GM23338 (cell line): ENCODE measurements at regions not wholly inside any gene's neighbourhood (a gene's known extent, or its start where the extent isn't known, plus 50 kb on each side); places are given as distances from the start of the nearest gene placed in this dataset.

Experiments
- ATAC-seq: fragments of 200-7000 bp; cut with Tn5 transposase; 3 replicates; pipeline ENCODE4 v1.9.1; 2020
- DNase-seq: peaks from one replicate; pipeline ENCODE4 v3.0.0-alpha.2; 2015; ENCODE audit warnings: low spot score
- H2AFZ ChIP-seq: fragments of 200-600 bp; sonication (generic); 2 replicates; pipeline ENCODE4 v1.8.0; 2016; ENCODE audit warnings: antibody characterized with exemption, mild to moderate bottlenecking, moderate library complexity
- H3F3A ChIP-seq: fragments of 200-600 bp; sonication (generic); replicated peaks from 2 replicates; pipeline ENCODE4 v1.8.0; 2017; ENCODE audit warnings: antibody characterized with exemption, mixed run types, low read depth
- H3K27ac ChIP-seq: fragments of 200-600 bp; sonication (generic); 2 replicates; pipeline ENCODE4 v1.6.1; 2016; ENCODE audit warnings: low read depth
- H3K27me3 ChIP-seq: fragments of 200-600 bp; sonication (generic); 2 replicates; pipeline ENCODE4 v1.8.0; 2016; ENCODE audit warnings: mild to moderate bottlenecking, mixed run types, moderate library complexity; ENCODE audit not compliant: insufficient read depth
- H3K36me3 ChIP-seq: fragments of 200-600 bp; sonication (generic); 2 replicates; pipeline ENCODE4 v1.8.0; 2016; ENCODE audit warnings: mild to moderate bottlenecking; ENCODE audit not compliant: insufficient read depth
- H3K4me1 ChIP-seq: fragments of 200-600 bp; sonication (generic); 2 replicates; pipeline ENCODE4 v1.8.0; 2016; ENCODE audit warnings: mild to moderate bottlenecking, moderate library complexity; ENCODE audit not compliant: insufficient read depth
- H3K4me2 ChIP-seq: fragments of 200-600 bp; sonication (generic); 2 replicates; pipeline ENCODE4 v1.7.1; 2017; ENCODE audit warnings: mixed run types
- H3K4me3 ChIP-seq: fragments of 200-600 bp; sonication (generic); 2 replicates; pipeline ENCODE4 v1.6.1; 2016; ENCODE audit warnings: mixed run types
- H3K79me2 ChIP-seq: fragments of 200-600 bp; sonication (generic); replicated peaks from 2 replicates; pipeline ENCODE4 v1.8.0; 2017; ENCODE audit warnings: mild to moderate bottlenecking; ENCODE audit not compliant: insufficient read depth
- H3K9me2 ChIP-seq: fragments of 200-600 bp; sonication (generic); 2 replicates; pipeline ENCODE4 v1.8.0; 2017; ENCODE audit not compliant: insufficient read depth
- H4K20me1 ChIP-seq: fragments of 200-600 bp; sonication (generic); replicated peaks from 2 replicates; pipeline ENCODE4 v1.8.0; 2017; ENCODE audit warnings: mild to moderate bottlenecking; ENCODE audit not compliant: insufficient read depth
- H3K27ac Mint-ChIP-seq: 2 replicates; pipeline ENCODE4 v1.8.0; 2020; ENCODE audit warnings: inconsistent platforms, mild to moderate bottlenecking, moderate library complexity, mixed read lengths
- H3K27me3 Mint-ChIP-seq: 3 replicates; pipeline ENCODE4 v1.8.0; 2022; ENCODE audit warnings: low read depth, mild to moderate bottlenecking, moderate library complexity, mixed read lengths, inconsistent platforms; ENCODE audit not compliant: insufficient read depth, poor library complexity
- H3K36me3 Mint-ChIP-seq: 3 replicates; pipeline ENCODE4 v1.8.0; 2021; ENCODE audit warnings: low read depth, mild to moderate bottlenecking, inconsistent platforms, moderate library complexity, mixed read lengths
- H3K4me1 Mint-ChIP-seq: 3 replicates; pipeline ENCODE4 v1.8.0; 2020; ENCODE audit warnings: mild to moderate bottlenecking, inconsistent platforms, mixed read lengths
- H3K4me3 Mint-ChIP-seq: 3 replicates; pipeline ENCODE4 v1.8.0; 2021; ENCODE audit warnings: moderate library complexity, mild to moderate bottlenecking, inconsistent platforms, mixed read lengths
- H3K9me3 Mint-ChIP-seq: 3 replicates; pipeline ENCODE4 v1.8.0; 2020; ENCODE audit warnings: moderate library complexity, mild to moderate bottlenecking, inconsistent platforms, mixed read lengths
- CREB1 ChIP-seq: fragments of 250-450 bp; sonication (Bioruptor Pico); IDR thresholded peaks from 2 replicates; pipeline ENCODE4 v1.5.0; 2020; ENCODE audit warnings: low read depth, mild to moderate bottlenecking, moderate library complexity
- CTCF ChIP-seq, 2 experiments: fragments of 200-600 bp in 1 of 2; sonication (generic) in 1 of 2; conservative IDR thresholded peaks; 2 replicates each; pipeline versions ENCODE4 v1.5.1 to v1.6.1; 2016 to 2017; ENCODE audit warnings: antibody characterized with exemption in 2 of 2, low read depth in 2 of 2, mild to moderate bottlenecking in 2 of 2, moderate library complexity in 1 of 2
- ETS1 ChIP-seq: IDR thresholded peaks from 2 replicates; pipeline ENCODE4 v1.6.1; 2016; ENCODE audit warnings: antibody characterized with exemption
- EZH2 ChIP-seq: fragments of 200-600 bp; sonication (generic); IDR thresholded peaks from one replicate; pipeline ENCODE4 v1.8.0; 2017; ENCODE audit warnings: antibody characterized with exemption, mild to moderate bottlenecking, low read depth; ENCODE audit not compliant: unreplicated experiment
- EZH2phosphoT487 ChIP-seq: fragments of 200-600 bp; sonication (generic); IDR thresholded peaks from one replicate; pipeline ENCODE4 v1.8.1; 2018; ENCODE audit warnings: antibody characterized with exemption; ENCODE audit not compliant: unreplicated experiment
- JUNB ChIP-seq: IDR thresholded peaks from one replicate; pipeline ENCODE4 v1.6.1; 2016; ENCODE audit warnings: antibody characterized with exemption; ENCODE audit not compliant: unreplicated experiment
- NANOG ChIP-seq: IDR thresholded peaks from 2 replicates; pipeline ENCODE4 v1.6.1; 2016; ENCODE audit warnings: antibody characterized with exemption, borderline replicate concordance
- POLR2AphosphoS5 ChIP-seq: IDR thresholded peaks from 2 replicates; pipeline ENCODE4 v1.6.1; 2016; ENCODE audit warnings: antibody characterized with exemption, low read depth
- REST ChIP-seq: IDR thresholded peaks from one replicate; pipeline ENCODE4 v1.6.1; 2018; ENCODE audit warnings: antibody characterized with exemption; ENCODE audit not compliant: unreplicated experiment
- STAT1 ChIP-seq: IDR thresholded peaks from one replicate; pipeline ENCODE4 v1.6.1; 2016; ENCODE audit warnings: antibody characterized with exemption; ENCODE audit not compliant: unreplicated experiment
- ZNF114 ChIP-seq: fragments of 250-450 bp; sonication (Bioruptor Pico); IDR thresholded peaks from 2 replicates; pipeline ENCODE4 v1.5.0; 2020; ENCODE audit warnings: mild to moderate bottlenecking, moderate library complexity
- ZNF331 ChIP-seq: fragments of 250-450 bp; sonication (Bioruptor Pico); IDR thresholded peaks from 2 replicates; pipeline ENCODE4 v1.5.0; 2020; ENCODE audit warnings: low read depth, mild to moderate bottlenecking, moderate library complexity
- ZNF462 ChIP-seq: fragments of 250-450 bp; sonication (Bioruptor Pico); IDR thresholded peaks from 2 replicates; pipeline ENCODE4 v1.5.0; 2020; ENCODE audit warnings: mild to moderate bottlenecking, moderate library complexity

- no peak for ATAC-seq
These were observed 413.7 kb downstream of the SETD4 start for GRCh38 chr21:35646606-35647005.

More at GRCh38 chr21:35646606-35647005, 413.7 kb downstream of the SETD4 start:
- Histone ChIP-seq H3K36me3 (no peaks in the 10 kb centered on the region; the same call in 1 of the 2 replicates), H2AFZ (no peak overlapping the region), H3K4me2 (no peak overlapping the region), H3K79me2 (no peaks in the 10 kb centered on the region), H3K27ac (no peak overlapping the region), H3K9me2 (peaks cover 10% of the 10 kb centered on the region), H3F3A (no peaks in the 10 kb centered on the region), H3K4me1 (no peaks in the 10 kb centered on the region; the same call in 1 of the 2 replicates), H3K27me3 (no peaks in the 10 kb centered on the region), H3K4me3 (no peak overlapping the region), H4K20me1 (no peaks in the 10 kb centered on the region)
- Mint-ChIP-seq H3K4me3 (no peak overlapping the region), H3K4me1 (peaks cover 10% of the 10 kb centered on the region), H3K27ac (no peak overlapping the region), H3K9me3 (no peaks in the 10 kb centered on the region), H3K36me3 (no peaks in the 10 kb centered on the region), H3K27me3 (peaks cover 5% of the 10 kb centered on the region)
- TF ChIP-seq ZNF462 (CRISPR knock-in tag) (no peak), REST (no peak), ZNF331 (CRISPR knock-in tag) (no peak), STAT1 (no peak), ZNF114 (CRISPR knock-in tag) (no peak), ETS1 (no peak), EZH2 (no peak), CTCF (conservative IDR thresholded peaks at IDR 0.05; ENCODE audit: low read depth in 2 of 2) (no peak), NANOG (no peak), CREB1 (CRISPR knock-in tag) (no peak), JUNB (no peak), EZH2phosphoT487 (no peak), POLR2AphosphoS5 (no peak)
- DNase-seq: no peak
